Lower lobe of right lung (tissue), 2 donors: ENCODE measurements at regions not wholly inside any gene's neighbourhood (a gene's known extent, or its start where the extent isn't known, plus 50 kb on each side); places are given as distances from the start of the nearest gene placed in this dataset.

Experiments used
- ATAC-seq, 2 donors: fragments of 200-7000 bp; cut with Tn5 transposase; one replicate each; pipeline ENCODE4 v1.9.1; 2020 to 2022; ENCODE audit warnings: mild to moderate bottlenecking in 2 of 2, moderate library complexity in 2 of 2
- DNase-seq: peaks from one replicate; pipeline ENCODE4 v3.0.0-alpha.2; 2020
- H3K27ac ChIP-seq: fragments of 200-600 bp; one replicate; pipeline ENCODE4 v1.8.0; 2022
- H3K27me3 ChIP-seq: fragments of 200-600 bp; one replicate; pipeline ENCODE4 v1.8.0; 2022; ENCODE audit warnings: low read depth
- H3K36me3 ChIP-seq: fragments of 200-600 bp; one replicate; pipeline ENCODE4 v1.8.0; 2022; ENCODE audit warnings: mild to moderate bottlenecking
- H3K4me1 ChIP-seq: fragments of 200-600 bp; one replicate; pipeline ENCODE4 v1.8.0; 2022
- H3K4me3 ChIP-seq: fragments of 200-600 bp; one replicate; pipeline ENCODE4 v1.8.0; 2022; ENCODE audit warnings: mild to moderate bottlenecking
- H3K9me3 ChIP-seq: fragments of 200-600 bp; one replicate; pipeline ENCODE4 v1.8.0; 2022
- CTCF ChIP-seq: fragments of 200-600 bp; IDR thresholded peaks from one replicate; pipeline ENCODE4 v1.8.0; 2022; ENCODE audit warnings: antibody characterized with exemption, mild to moderate bottlenecking
- intact Hi-C: fragments of 100-400 bp; cut with DNase I; formaldehyde crosslinking; loops from one replicate; pipeline ENCODE4 v1.11.0; 2022
- donor health status: DM: no; HTN: yes; CAD: no; lungs with severe emphysema.

- H3K36me3 ChIP-seq: no peaks in the 10 kb centered on the region
- DNase-seq (no peak), ATAC-seq (no peak)
- no peaks in the 10 kb centered on the region for H3K9me3 ChIP-seq
- H3K27ac ChIP-seq: no peak overlapping the region
- no peaks in the 10 kb centered on the region for H3K4me1 ChIP-seq
- no peak overlapping the region for H3K4me3 ChIP-seq
- intact Hi-C loops: no loop called here
- TF ChIP-seq CTCF: no peak
- no peaks in the 10 kb centered on the region for H3K27me3 ChIP-seq
These were observed 333.2 kb downstream of the GABRB3 start for GRCh38 chr15:26439681-26440080.

GRCh38 chr15:26438718-26439117 lies 334.1 kb downstream of the GABRB3 start:
- intact Hi-C loops: no loop called here
- Histone ChIP-seq H3K27me3 (no peaks in the 10 kb centered on the region), H3K36me3 (no peaks in the 10 kb centered on the region), H3K4me1 (no peaks in the 10 kb centered on the region), H3K27ac (no peak overlapping the region), H3K9me3 (no peaks in the 10 kb centered on the region), H3K4me3 (no peak overlapping the region)
- DNase-seq (no peak), ATAC-seq (no peak)
- TF ChIP-seq CTCF: no peak

GRCh38 chr15:26438316-26438715 lies 334.6 kb downstream of the GABRB3 start:
- TF ChIP-seq CTCF: no peak
- Histone ChIP-seq H3K4me3 (no peak overlapping the region), H3K36me3 (no peaks in the 10 kb centered on the region), H3K27me3 (no peaks in the 10 kb centered on the region), H3K9me3 (no peaks in the 10 kb centered on the region), H3K4me1 (no peaks in the 10 kb centered on the region), H3K27ac (no peak overlapping the region)
- ATAC-seq: no peak
- intact Hi-C loops: no loop called here
- no peak for DNase-seq

- Histone ChIP-seq H3K36me3 (no peaks in the 10 kb centered on the region), H3K4me3 (no peak overlapping the region), H3K27me3 (no peaks in the 10 kb centered on the region), H3K4me1 (no peaks in the 10 kb centered on the region), H3K9me3 (no peaks in the 10 kb centered on the region), H3K27ac (no peak overlapping the region)
- TF ChIP-seq CTCF: no peak
- intact Hi-C loops: no loop called here
- no peak for ATAC-seq
- no peak for DNase-seq
These were observed 339.0 kb downstream of the GABRB3 start for GRCh38 chr15:26433818-26434217.

GRCh38 chr15:26433060-26433459 lies 339.8 kb downstream of the GABRB3 start:
- Histone ChIP-seq H3K36me3 (no peaks in the 10 kb centered on the region), H3K9me3 (no peaks in the 10 kb centered on the region), H3K27ac (no peak overlapping the region), H3K27me3 (no peaks in the 10 kb centered on the region), H3K4me1 (no peaks in the 10 kb centered on the region), H3K4me3 (no peak overlapping the region)
- intact Hi-C loops: no loop called here
- DNase-seq: no peak
- no peak for TF ChIP-seq CTCF
- ATAC-seq: no peak

- no peak overlapping the region for H3K27ac ChIP-seq
- no peak overlapping the region for H3K4me3 ChIP-seq
- no peaks in the 10 kb centered on the region for H3K9me3 ChIP-seq
- H3K36me3 ChIP-seq: no peaks in the 10 kb centered on the region
- no peak for DNase-seq
- H3K27me3 ChIP-seq: no peaks in the 10 kb centered on the region
- TF ChIP-seq CTCF: no peak
- intact Hi-C loops: no loop called here
- no peak for ATAC-seq
- no peaks in the 10 kb centered on the region for H3K4me1 ChIP-seq
These were observed 351.8 kb downstream of the GABRB3 start for GRCh38 chr15:26421065-26421464.
